IMR-90 (cell line): ENCODE measurements at regions not wholly inside any gene's neighbourhood (a gene's known extent, or its start where the extent isn't known, plus 50 kb on each side); places are given as distances from the start of the nearest gene placed in this dataset.

Source experiments
- ATAC-seq: fragments of 200-7000 bp; cut with Tn5 transposase; 2 replicates; pipeline ENCODE4 v1.9.1; 2020; ENCODE audit warnings: low read depth, mild to moderate bottlenecking, moderate library complexity
- BruUV-seq: library from RNA; stranded (reverse); fragments of 400-500 nt; replicated peaks from 2 replicates; lab custom pipeline; 2021; lab: Mats Ljungman, UMichigan
- CTCF ChIA-PET: fragments of 300-600 bp; formaldehyde crosslinking; extraction: SDS; loops from one replicate; lab custom pipeline; 2021; ENCODE audit warnings: antibody characterized with exemption; lab: Yijun Ruan, JAX
- POLR2A ChIA-PET: fragments of 300-600 bp; sonication (Branson Sonifier 250); formaldehyde crosslinking; loops from one replicate; lab custom pipeline; 2022; ENCODE audit warnings: antibody characterized with exemption; ENCODE audit not compliant: unreplicated experiment; lab: Charles Lee
- DNase-seq: peaks from one replicate; pipeline ENCODE4 v3.0.0; 2013
- H2AFZ ChIP-seq: replicated peaks from 2 replicates; pipeline ENCODE3; 2013; ENCODE audit warnings: low read length, mild to moderate bottlenecking; ENCODE audit not compliant: poor library complexity
- H2AK5ac ChIP-seq: 2 replicates; pipeline ENCODE4 v1.6.1; 2013; ENCODE audit warnings: low read depth, low read length, inconsistent platforms
- H2AK9ac ChIP-seq: replicated peaks from 2 replicates; pipeline ENCODE3; 2013; ENCODE audit warnings: mild to moderate bottlenecking, low read depth, low read length, moderate library complexity; ENCODE audit not compliant: poor library complexity
- H2BK120ac ChIP-seq: 2 replicates; pipeline ENCODE4 v1.6.1; 2013; ENCODE audit warnings: low read depth, low read length, inconsistent platforms
- H2BK15ac ChIP-seq: 3 replicates; pipeline ENCODE4 v1.6.1; 2013; ENCODE audit warnings: low read depth, low read length, inconsistent platforms
- H2BK20ac ChIP-seq: 2 replicates; pipeline ENCODE4 v1.6.1; 2013; ENCODE audit warnings: low read depth, mild to moderate bottlenecking, inconsistent platforms, low read length, moderate library complexity
- H2BK5ac ChIP-seq: 2 replicates; pipeline ENCODE4 v1.6.1; 2013; ENCODE audit warnings: mild to moderate bottlenecking, low read depth, low read length, inconsistent platforms; ENCODE audit not compliant: poor library complexity, severe bottlenecking
- H3K14ac ChIP-seq: replicated peaks from 2 replicates; pipeline ENCODE4 v1.6.1; 2013; ENCODE audit warnings: low read depth, low read length, inconsistent platforms
- H3K18ac ChIP-seq: 2 replicates; pipeline ENCODE4 v1.6.1; 2013; ENCODE audit warnings: low read depth, low read length, control low read depth
- H3K23ac ChIP-seq: 2 replicates; pipeline ENCODE4 v1.6.1; 2013; ENCODE audit warnings: low read depth, low read length, inconsistent platforms
- H3K27ac ChIP-seq: 2 replicates; pipeline ENCODE4 v1.5.1; 2013; ENCODE audit warnings: mild to moderate bottlenecking, control low read depth, low read length; ENCODE audit not compliant: insufficient read depth
- H3K27me3 ChIP-seq: 2 replicates; pipeline ENCODE4 v1.6.1; 2013; ENCODE audit warnings: low read length; ENCODE audit not compliant: control insufficient read depth, insufficient read depth
- H3K36me3 ChIP-seq: 2 replicates; pipeline ENCODE4 v1.6.1; 2013; ENCODE audit warnings: low read length, mixed read lengths; ENCODE audit not compliant: control insufficient read depth, insufficient read depth
- H3K4ac ChIP-seq: 2 replicates; pipeline ENCODE4 v1.6.1; 2013; ENCODE audit warnings: low read depth, low read length, inconsistent platforms
- H3K4me1 ChIP-seq: 2 replicates; pipeline ENCODE4 v1.6.1; 2013; ENCODE audit warnings: low read length, mixed read lengths; ENCODE audit not compliant: control insufficient read depth, insufficient read depth
- H3K4me2 ChIP-seq: 2 replicates; pipeline ENCODE4 v1.6.1; 2013; ENCODE audit warnings: low read depth, mild to moderate bottlenecking, control low read depth, low read length, moderate library complexity
- H3K4me3 ChIP-seq: 2 replicates; pipeline ENCODE4 v1.5.1; 2013; ENCODE audit warnings: low read depth, mild to moderate bottlenecking, control low read depth, low read length, moderate library complexity; ENCODE audit not compliant: insufficient read depth
- H3K56ac ChIP-seq: 2 replicates; pipeline ENCODE4 v1.6.1; 2013; ENCODE audit warnings: low read length, inconsistent platforms; ENCODE audit not compliant: insufficient read depth; ENCODE audit errors: extremely low read depth
- H3K79me1 ChIP-seq, 2 experiments: 2 replicates each; pipeline ENCODE4 v1.6.1; 2013; ENCODE audit warnings: low read length in 2 of 2, inconsistent platforms in 1 of 2, low read depth in 1 of 2
- H3K9ac ChIP-seq: 2 replicates; pipeline ENCODE4 v1.6.1; 2013; ENCODE audit warnings: low read depth, low read length, control low read depth
- H3K9me1 ChIP-seq: 2 replicates; pipeline ENCODE4 v1.6.1; 2013; ENCODE audit warnings: low read length, inconsistent platforms; ENCODE audit not compliant: insufficient read depth
- H3K9me3 ChIP-seq: 2 replicates; pipeline ENCODE4 v1.6.1; 2013; ENCODE audit warnings: low read length; ENCODE audit not compliant: control insufficient read depth, insufficient read depth
- H4K20me1 ChIP-seq: 2 replicates; pipeline ENCODE4 v1.6.1; 2013; ENCODE audit warnings: low read length, inconsistent platforms; ENCODE audit not compliant: insufficient read depth
- H4K5ac ChIP-seq: 2 replicates; pipeline ENCODE4 v1.6.1; 2013; ENCODE audit warnings: mild to moderate bottlenecking, low read depth, low read length, control low read depth
- H4K8ac ChIP-seq, 2 experiments: 2 replicates each; pipeline ENCODE4 v1.6.1; 2013; ENCODE audit warnings: low read depth in 2 of 2, low read length in 2 of 2, control low read depth in 1 of 2, inconsistent platforms in 1 of 2
- H4K91ac ChIP-seq: 2 replicates; pipeline ENCODE4 v1.6.1; 2013; ENCODE audit warnings: low read depth, low read length, inconsistent platforms; ENCODE audit not compliant: insufficient read depth
- CEBPB ChIP-seq: IDR thresholded peaks from 2 replicates; pipeline ENCODE4 v1.6.1; 2012; ENCODE audit warnings: low read depth, low read length, improper control_type of control experiment
- MAZ ChIP-seq: IDR thresholded peaks from 2 replicates; pipeline ENCODE4 v1.6.1; 2012; ENCODE audit warnings: low read depth, mild to moderate bottlenecking, low read length, improper control_type of control experiment, moderate library complexity, borderline replicate concordance
- RCOR1 ChIP-seq: IDR thresholded peaks from 2 replicates; pipeline ENCODE4 v1.6.1; 2012; ENCODE audit warnings: mild to moderate bottlenecking, low read length, improper control_type of control experiment; ENCODE audit not compliant: insufficient replicate concordance
- dilution Hi-C: fragments of 300-500 bp; cut with HindIII; formaldehyde crosslinking; loops from one replicate; pipeline ENCODE4 v1.14.3; 2018; ENCODE audit warnings: low sequenced_read_pairs; ENCODE audit not compliant: unreplicated experiment
- in situ Hi-C: fragments of 300-500 bp; cut with MboI; formaldehyde crosslinking; loops from 3 replicates; pipeline ENCODE4 v1.14.3; 2019; ENCODE audit warnings: low sequenced_read_pairs, inconsistent platforms, mixed read lengths
- intact Hi-C: fragments of 100-400 bp; cut with micrococcal nuclease; formaldehyde crosslinking; loops from 2 replicates; pipeline ENCODE4 v1.10.0; 2022

GRCh38 chr9:82122731-82123130 lies 134.2 kb downstream of the SPATA31D1 start:
- no peaks in the 10 kb centered on the region for H3K36me3 ChIP-seq
- DNase-seq (no peak), ATAC-seq (no peak)
- no peaks in the 10 kb centered on the region for H3K9me1 ChIP-seq
- TF ChIP-seq RCOR1 (no peak), CEBPB (no peak), MAZ (no peak)
- no peak overlapping the region for H3K14ac ChIP-seq
- no peak overlapping the region for H4K91ac ChIP-seq
- ChIA-PET CTCF (no interaction called here), POLR2A (interaction anchor here (0.6 kb wide), 1 partner anchor 65 kb away, joined by 4 read pairs; no protein-coding TSS in a partner anchor)
- H2AK5ac ChIP-seq = no peak overlapping the region
- H2BK120ac ChIP-seq = no peak overlapping the region
- no peak overlapping the region for H3K4me2 ChIP-seq
- H3K4ac ChIP-seq = no peak overlapping the region
- H3K18ac ChIP-seq = no peak overlapping the region
- intact Hi-C loops (no loop called here), in situ Hi-C loops (no loop called here), dilution Hi-C loops (no loop called here)
- no peak overlapping the region for H3K9ac ChIP-seq
- no peaks in the 10 kb centered on the region for H3K4me1 ChIP-seq
- no peak overlapping the region; a peak in 1 of 4 replicates for H4K8ac ChIP-seq
- H2BK20ac ChIP-seq = no peak overlapping the region
- no peak overlapping the region for H2BK5ac ChIP-seq
- no peak overlapping the region for H3K56ac ChIP-seq
- no peaks in the 10 kb centered on the region for H3K27me3 ChIP-seq
- H2AFZ ChIP-seq = no peak overlapping the region
- H3K9me3 ChIP-seq = no peaks in the 10 kb centered on the region
- H3K23ac ChIP-seq = no peak overlapping the region
- no peak overlapping the region for H2AK9ac ChIP-seq
- H4K5ac ChIP-seq = no peak overlapping the region
- no peak overlapping the region for H3K4me3 ChIP-seq
- H3K79me1 ChIP-seq = no peaks in the 10 kb centered on the region
- H2BK15ac ChIP-seq = no peak overlapping the region
- H4K20me1 ChIP-seq = no peaks in the 10 kb centered on the region
- BruUV-seq = no TSS peak
- no peak overlapping the region for H3K27ac ChIP-seq
